SK-N-SH (cell line): ENCODE measurements at regions not wholly inside any gene's neighbourhood (a gene's known extent, or its start where the extent isn't known, plus 50 kb on each side); places are given as distances from the start of the nearest gene placed in this dataset.

ENCODE experiments used
- CTCF ChIA-PET: fragments of 300-600, 350-600 bp; formaldehyde crosslinking; extraction: SDS; loops from one replicate; lab custom pipeline; 2021; lab: Yijun Ruan, JAX
- POLR2A ChIA-PET: fragments of 350-600 bp; sonication (Branson Sonifier 250); formaldehyde crosslinking; extraction: SDS; loops from one replicate; lab custom pipeline; 2020; ENCODE audit warnings: antibody characterized with exemption, inconsistent platforms; lab: Yijun Ruan, JAX
- DNase-seq: peaks from one replicate; pipeline ENCODE4 v3.0.0; 2012
- H2AFZ ChIP-seq: fragments of 200-600 bp; sonication (generic); 2 replicates; pipeline ENCODE4 v1.8.1; 2016; ENCODE audit warnings: antibody characterized with exemption, mild to moderate bottlenecking, low read depth
- H3F3A ChIP-seq: fragments of 200-600 bp; sonication (generic); replicated peaks from 2 replicates; pipeline ENCODE3; 2016; ENCODE audit warnings: antibody characterized with exemption, mild to moderate bottlenecking; ENCODE audit not compliant: insufficient read depth
- H3K27ac ChIP-seq, 2 experiments: fragments of 200-500 bp in 1 of 2; fragments of 200-600 bp in 1 of 2; sonication (Bioruptor generic) in 1 of 2; sonication (generic), shearing (Covaris generic) in 1 of 2; 2 replicates each; pipeline versions ENCODE4 v1.5.1 to v1.6.1; 2014 to 2016; ENCODE audit warnings: low read depth in 2 of 2, inconsistent platforms in 1 of 2, low read length in 1 of 2, mild to moderate bottlenecking in 1 of 2, mixed read lengths in 1 of 2
- H3K27me3 ChIP-seq: fragments of 200-600 bp; sonication (generic), shearing (Covaris generic); 2 replicates; pipeline ENCODE4 v1.6.1; 2016; ENCODE audit warnings: mixed run types; ENCODE audit not compliant: insufficient read depth
- H3K36me3 ChIP-seq, 2 experiments: fragments of 200-500 bp in 1 of 2; fragments of 200-600 bp in 1 of 2; sonication (Bioruptor generic) in 1 of 2; sonication (generic) in 1 of 2; replicated peaks in 1 of 2; 2 replicates each; pipeline versions ENCODE3 to v1.5.1; 2014 to 2016; ENCODE audit warnings: low read length in 1 of 2, mild to moderate bottlenecking in 1 of 2; ENCODE audit not compliant: insufficient read depth in 2 of 2, control insufficient read depth in 1 of 2
- H3K4me1 ChIP-seq, 2 experiments: fragments of 200-500 bp in 1 of 2; fragments of 200-600 bp in 1 of 2; sonication (Bioruptor generic) in 1 of 2; sonication (generic), shearing (Covaris generic) in 1 of 2; 2 replicates each; pipeline versions ENCODE4 v1.5.1 to v1.6.1; 2014 to 2016; ENCODE audit warnings: low read depth in 1 of 2, low read length in 1 of 2, mixed run types in 1 of 2; ENCODE audit not compliant: insufficient read depth in 2 of 2, control insufficient read depth in 1 of 2
- H3K4me2 ChIP-seq: fragments of 200-600 bp; sonication (generic), shearing (Covaris generic); 2 replicates; pipeline ENCODE4 v1.6.1; 2017; ENCODE audit warnings: mixed run types
- H3K4me3 ChIP-seq, 2 experiments: fragments of 200-500 bp in 1 of 2; fragments of 200-600 bp in 1 of 2; sonication (Bioruptor generic) in 1 of 2; sonication (generic), shearing (Covaris generic) in 1 of 2; 2 replicates each; pipeline versions ENCODE4 v1.5.1 to v1.8.1; 2014 to 2016; ENCODE audit warnings: low read depth in 2 of 2, inconsistent platforms in 1 of 2, low read length in 1 of 2, mild to moderate bottlenecking in 1 of 2, mixed read lengths in 1 of 2, moderate library complexity in 1 of 2
- H3K79me2 ChIP-seq: fragments of 200-600 bp; sonication (generic); 2 replicates; pipeline ENCODE4 v1.8.1; 2017; ENCODE audit warnings: mild to moderate bottlenecking; ENCODE audit not compliant: insufficient read depth
- H3K9ac ChIP-seq: fragments of 200-600 bp; sonication (generic); 2 replicates; pipeline ENCODE4 v1.6.1; 2017; ENCODE audit warnings: mixed run types
- H3K9me2 ChIP-seq: fragments of 200-600 bp; sonication (generic); 2 replicates; pipeline ENCODE4 v1.6.1; 2017; ENCODE audit warnings: mixed run types
- H3K9me3 ChIP-seq: fragments of 200-600 bp; sonication (generic); 2 replicates; pipeline ENCODE4 v1.6.1; 2017; ENCODE audit warnings: mixed run types, mild to moderate bottlenecking, moderate library complexity
- H4K20me1 ChIP-seq: fragments of 200-600 bp; sonication (generic); 2 replicates; pipeline ENCODE4 v1.6.1; 2017; ENCODE audit warnings: mild to moderate bottlenecking, mixed run types; ENCODE audit not compliant: insufficient read depth
- CHD2 ChIP-seq: fragments of 150-350 bp; IDR thresholded peaks from 2 replicates; pipeline ENCODE4 v1.6.1; 2018; ENCODE audit warnings: low read length; ENCODE audit not compliant: partially characterized antibody
- FOSL2 ChIP-seq: IDR thresholded peaks from 2 replicates; pipeline ENCODE4 v1.4.0; 2012; ENCODE audit warnings: low read depth, mild to moderate bottlenecking, moderate library complexity, borderline replicate concordance
- FOXM1 ChIP-seq: IDR thresholded peaks from 2 replicates; pipeline ENCODE4 v1.4.0; 2012; ENCODE audit warnings: low read depth, mild to moderate bottlenecking
- GATA2 ChIP-seq: sonication (generic); formaldehyde crosslinking; IDR thresholded peaks from 2 replicates; pipeline ENCODE4 v1.5.0; 2020; ENCODE audit warnings: mild to moderate bottlenecking, missing genetic modification reagents
- IRF3 ChIP-seq: fragments of 150-350 bp; IDR thresholded peaks from 2 replicates; pipeline ENCODE4 v1.6.1; 2016; ENCODE audit warnings: mild to moderate bottlenecking, low read depth, low read length
- MAX ChIP-seq: IDR thresholded peaks from 2 replicates; pipeline ENCODE4 v1.4.0; 2012; ENCODE audit warnings: low read depth
- MEF2A ChIP-seq: IDR thresholded peaks from 2 replicates; pipeline ENCODE4 v1.4.0; 2012; ENCODE audit warnings: low read depth, borderline replicate concordance
- NFIC ChIP-seq: IDR thresholded peaks from 2 replicates; pipeline ENCODE4 v1.4.0; 2012; ENCODE audit warnings: borderline replicate concordance
- RAD21 ChIP-seq: IDR thresholded peaks from 2 replicates; pipeline ENCODE4 v1.6.1; 2012; ENCODE audit warnings: mild to moderate bottlenecking, low read length
- REST ChIP-seq: IDR thresholded peaks from 2 replicates; pipeline ENCODE4 v1.6.1; 2012; ENCODE audit warnings: mild to moderate bottlenecking, low read depth, low read length, moderate library complexity
- TCF12 ChIP-seq: IDR thresholded peaks from 2 replicates; pipeline ENCODE4 v1.4.0; 2012
- USF1 ChIP-seq: IDR thresholded peaks from 2 replicates; pipeline ENCODE4 v1.4.0; 2012; ENCODE audit warnings: low read depth, borderline replicate concordance
- WGBS: methylation state at CpG from one replicate; pipeline ENCODE4 v1.1.6; 2017; ENCODE audit warnings: low lambda C conversion rate; 5-methylcytosine and 5-hydroxymethylcytosine counted together

- H3K27me3 ChIP-seq = no peaks in the 10 kb centered on the region
- H3K9me3 ChIP-seq = no peaks in the 10 kb centered on the region
- under 1% methylated on average over 3 of the region's 3 CpGs for WGBS
- H3K4me3 ChIP-seq = no peak overlapping the region
- no peak overlapping the region for H2AFZ ChIP-seq
- no peaks in the 10 kb centered on the region for H4K20me1 ChIP-seq
- CTCF ChIA-PET = no interaction called here
- H3K36me3 ChIP-seq = no peaks in the 10 kb centered on the region
- H3K27ac ChIP-seq = no peak overlapping the region
- H3K79me2 ChIP-seq = no peaks in the 10 kb centered on the region
- H3K9ac ChIP-seq = no peak overlapping the region
- no peaks in the 10 kb centered on the region for H3F3A ChIP-seq
- no peak for DNase-seq
- H3K4me2 ChIP-seq = no peak overlapping the region
- no peak for TF ChIP-seq TCF12
- TF ChIP-seq REST = no peak
- TF ChIP-seq, all 33 proteins: peak for 0
- POLR2A ChIA-PET = no interaction called here
- Histone ChIP-seq H3K9me2 (no peaks in the 10 kb centered on the region), H3K4me1 (no peaks in the 10 kb centered on the region)
These were observed 296.4 kb upstream of the DLGAP1 start for GRCh38 chr18:4751523-4751922.

- no peaks in the 10 kb centered on the region for H3K9me2 ChIP-seq
- H2AFZ ChIP-seq = no peak overlapping the region
- no peaks in the 10 kb centered on the region for H3K9me3 ChIP-seq
- H3K4me2 ChIP-seq = no peak overlapping the region
- H3K9ac ChIP-seq = no peak overlapping the region
- H4K20me1 ChIP-seq = no peaks in the 10 kb centered on the region
- no peak overlapping the region for H3K4me3 ChIP-seq
- TF ChIP-seq MAX = no peak
- no peak for TF ChIP-seq NFIC
- TF ChIP-seq IRF3 = no peak
- TF ChIP-seq FOSL2 = no peak
- TF ChIP-seq FOXM1 = no peak
- TF ChIP-seq USF1 = no peak
- no peak for TF ChIP-seq GATA2
- TF ChIP-seq RAD21 = no peak
- no peak for TF ChIP-seq TCF12
- TF ChIP-seq CHD2 = no peak
- TF ChIP-seq MEF2A = no peak
- WGBS = 2% methylated on average over 8 of the region's 8 CpGs
- H3K79me2 ChIP-seq = no peaks in the 10 kb centered on the region
- ChIA-PET CTCF (no interaction called here), POLR2A (no interaction called here)
- no peaks in the 10 kb centered on the region for H3K4me1 ChIP-seq
- no peak for DNase-seq
- no peaks in the 10 kb centered on the region for H3K27me3 ChIP-seq
- H3K36me3 ChIP-seq = no peaks in the 10 kb centered on the region
- no peaks in the 10 kb centered on the region for H3F3A ChIP-seq
- no peak overlapping the region for H3K27ac ChIP-seq
These were observed 295.6 kb upstream of the DLGAP1 start for GRCh38 chr18:4750393-4751346.
